ENCODE measurements at regions not wholly inside any gene's neighbourhood (a gene's known extent, or its start where the extent isn't known, plus 50 kb on each side); places are given as distances from the start of the nearest gene placed in this dataset.
"Not testable (repeated sequence)": the region's sequence is repeated elsewhere in the genome, so short reads cannot be mapped to it uniquely, and the experiment has no call there.

DNA sequence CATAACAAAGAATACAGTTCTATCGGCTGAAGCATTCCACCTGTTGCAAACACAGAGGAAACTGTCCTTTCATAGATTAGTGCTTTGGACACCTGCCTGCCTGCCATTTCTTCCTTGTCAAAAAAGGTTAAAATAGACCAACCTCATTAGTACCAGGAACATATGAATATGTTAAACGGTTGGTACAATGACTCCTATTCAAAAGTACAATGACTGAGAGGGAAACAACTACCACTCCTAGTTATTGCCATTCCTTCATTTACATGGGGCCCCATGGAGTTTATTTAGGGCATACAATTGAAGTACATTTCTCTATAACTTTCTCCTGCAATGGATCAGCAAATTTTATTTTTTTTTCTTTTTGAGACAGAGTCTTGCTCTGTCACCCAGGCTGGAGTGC, 77.4 kb upstream of the PIP5K1B start:
- H3K27ac ChIP-seq (ENCODE audit: low read depth, low read length): no peak overlapping the region
- Mint-ChIP-seq H3K36me3 (no peaks in the 10 kb centered on the region), H3K4me3 (no peak overlapping the region), H3K27me3 (peaks cover 9 to 11% of the 10 kb centered on the region in 2 donors), H3K27ac (no peak overlapping the region), H3K4me1 (no peaks in the 10 kb centered on the region), H3K9me3 (no peaks in the 10 kb centered on the region)
- CTCF ChIA-PET (ENCODE audit: partially characterized antibody): no interaction called here
- no peaks in the 10 kb centered on the region for H3K36me3 ChIP-seq (ENCODE audit: insufficient read depth, low read length)
- H3K9me3 ChIP-seq (ENCODE audit: control insufficient read depth in 1 of 2, low read length in 2 of 2): no peaks in the 10 kb centered on the region
- no peaks in the 10 kb centered on the region for H3K4me1 ChIP-seq (ENCODE audit: insufficient read depth, low read length)
- POLR2A ChIA-PET (ENCODE audit: partially characterized antibody): no interaction called here
- no peak for DNase-seq
- no peaks in the 10 kb centered on the region for H3K27me3 ChIP-seq (ENCODE audit: insufficient read depth, low read length)
- no peak overlapping the region for H3K4me3 ChIP-seq (ENCODE audit: low read length in 2 of 2)
- intact Hi-C loops (cut with micrococcal nuclease): no loop called here

DNA sequence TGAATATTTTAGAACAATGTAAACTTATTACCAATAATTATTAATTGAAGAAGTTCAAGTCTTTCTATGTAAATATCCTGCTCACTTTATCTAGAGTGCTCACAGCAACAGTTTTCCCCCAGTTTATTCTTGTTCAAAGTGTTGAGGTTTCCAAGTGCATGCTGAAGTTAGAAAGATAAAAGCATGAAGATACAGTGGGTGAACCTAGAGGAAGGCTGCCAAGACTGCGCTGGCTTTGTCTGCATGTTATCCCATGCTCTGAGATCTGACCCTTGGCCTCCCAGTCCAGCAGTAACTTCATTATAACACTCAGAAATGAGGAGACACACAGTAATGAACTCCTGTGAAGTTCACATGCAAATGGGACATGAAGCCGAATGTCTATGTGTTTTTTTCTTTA, 76.0 kb upstream of the PIP5K1B start:
- ChIA-PET POLR2A (ENCODE audit: partially characterized antibody) (no interaction called here), CTCF (ENCODE audit: partially characterized antibody) (no interaction called here)
- Histone ChIP-seq H3K27ac (ENCODE audit: low read depth, low read length) (no peak overlapping the region), H3K36me3 (ENCODE audit: insufficient read depth, low read length) (no peaks in the 10 kb centered on the region), H3K4me1 (ENCODE audit: insufficient read depth, low read length) (no peaks in the 10 kb centered on the region), H3K4me3 (ENCODE audit: low read length in 2 of 2) (no peak overlapping the region), H3K9me3 (ENCODE audit: control insufficient read depth in 1 of 2, low read length in 2 of 2) (no peaks in the 10 kb centered on the region), H3K27me3 (ENCODE audit: insufficient read depth, low read length) (no peaks in the 10 kb centered on the region)
- H3K27me3 Mint-ChIP-seq: peaks cover 5 to 7% of the 10 kb centered on the region in 2 donors
- intact Hi-C loops (cut with micrococcal nuclease): no loop called here
- no peaks in the 10 kb centered on the region for H3K4me1 Mint-ChIP-seq
- DNase-seq: no peak
- no peaks in the 10 kb centered on the region for H3K9me3 Mint-ChIP-seq
- H3K36me3 Mint-ChIP-seq: no peaks in the 10 kb centered on the region
- H3K4me3 Mint-ChIP-seq: no peak overlapping the region
- no peak overlapping the region for H3K27ac Mint-ChIP-seq

- ChIA-PET CTCF (ENCODE audit: partially characterized antibody) (no interaction called here), POLR2A (ENCODE audit: partially characterized antibody) (no interaction called here)
- peaks cover 2 to 9% of the 10 kb centered on the region in 2 donors for H3K27me3 Mint-ChIP-seq
These were observed 73.2 kb upstream of the PIP5K1B start for GRCh38 chr9:68631811-68632210.

GRCh38 chr9:68637020-68637419, 68.0 kb upstream of the PIP5K1B start:
- no peaks in the 10 kb centered on the region for H3K9me3 Mint-ChIP-seq
- H3K27ac Mint-ChIP-seq: no peak overlapping the region
- Histone ChIP-seq H3K9me3 (ENCODE audit: control insufficient read depth in 1 of 2, low read length in 2 of 2) (no peaks in the 10 kb centered on the region), H3K27ac (ENCODE audit: low read depth, low read length) (no peak overlapping the region), H3K4me3 (ENCODE audit: low read length in 2 of 2) (no peak overlapping the region), H3K36me3 (ENCODE audit: insufficient read depth, low read length) (no peaks in the 10 kb centered on the region), H3K4me1 (ENCODE audit: insufficient read depth, low read length) (no peaks in the 10 kb centered on the region), H3K27me3 (ENCODE audit: insufficient read depth, low read length) (no peaks in the 10 kb centered on the region)
- ChIA-PET CTCF (ENCODE audit: partially characterized antibody) (interaction anchor here (0.7 kb wide), 1 partner anchor 655 kb away, joined by 3 read pairs; no protein-coding TSS in a partner anchor), POLR2A (ENCODE audit: partially characterized antibody) (no interaction called here)
- peaks cover 0 to 6% of the 10 kb centered on the region in 2 donors for H3K27me3 Mint-ChIP-seq
- H3K4me3 Mint-ChIP-seq: no peak overlapping the region
- H3K4me1 Mint-ChIP-seq: no peaks in the 10 kb centered on the region
- H3K36me3 Mint-ChIP-seq: no peaks in the 10 kb centered on the region
- intact Hi-C loops (cut with micrococcal nuclease): no loop called here
- DNase-seq: no peak

More at GRCh38 chr9:68631811-68632210, 73.2 kb upstream of the PIP5K1B start:
- no peaks in the 10 kb centered on the region for H3K9me3 ChIP-seq (ENCODE audit: control insufficient read depth in 1 of 2, low read length in 2 of 2)
- no peaks in the 10 kb centered on the region for H3K4me1 ChIP-seq (ENCODE audit: insufficient read depth, low read length)
- H3K4me3 ChIP-seq (ENCODE audit: low read length in 2 of 2): no peak overlapping the region
- no peak overlapping the region for H3K27ac ChIP-seq (ENCODE audit: low read depth, low read length)
- H3K36me3 Mint-ChIP-seq: no peaks in the 10 kb centered on the region
- H3K36me3 ChIP-seq (ENCODE audit: insufficient read depth, low read length): no peaks in the 10 kb centered on the region
- H3K4me1 Mint-ChIP-seq: no peaks in the 10 kb centered on the region
- no peaks in the 10 kb centered on the region for H3K9me3 Mint-ChIP-seq
- intact Hi-C loops (cut with micrococcal nuclease): no loop called here
- H3K27me3 ChIP-seq (ENCODE audit: insufficient read depth, low read length): no peaks in the 10 kb centered on the region
- no peak overlapping the region for H3K27ac Mint-ChIP-seq
- H3K4me3 Mint-ChIP-seq: no peak overlapping the region
- no peak for DNase-seq

DNA sequence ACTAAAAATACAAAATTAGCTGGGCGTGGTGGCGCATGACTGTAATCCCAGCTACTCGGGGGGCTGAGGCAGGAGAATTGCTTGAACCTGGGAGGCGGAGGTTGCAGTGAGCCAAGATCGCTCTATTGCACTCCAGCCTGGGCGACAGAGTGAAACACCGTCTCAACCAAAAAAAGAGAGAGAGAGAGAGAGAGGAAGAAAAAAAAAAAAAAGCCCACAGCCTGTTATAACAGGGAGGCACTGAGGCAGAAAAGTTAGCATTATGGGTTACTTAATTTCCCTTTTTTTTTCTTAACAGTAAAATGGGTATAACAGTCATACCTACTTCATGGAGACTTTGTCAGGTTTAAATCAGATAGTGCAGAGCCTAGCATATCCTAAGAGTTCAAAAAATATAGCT, 65.8 kb upstream of the PIP5K1B start:
- POLR2A ChIA-PET (ENCODE audit: partially characterized antibody); H3K4me1 ChIP-seq (ENCODE audit: insufficient read depth, low read length); H3K4me3 Mint-ChIP-seq; CTCF ChIA-PET (ENCODE audit: partially characterized antibody); H3K27ac ChIP-seq (ENCODE audit: low read depth, low read length); H3K4me1 Mint-ChIP-seq; intact Hi-C loops (cut with micrococcal nuclease); H3K27me3 Mint-ChIP-seq; H3K4me3 ChIP-seq (ENCODE audit: low read length in 2 of 2); H3K9me3 Mint-ChIP-seq; H3K27ac Mint-ChIP-seq; H3K36me3 ChIP-seq (ENCODE audit: insufficient read depth, low read length); H3K27me3 ChIP-seq (ENCODE audit: insufficient read depth, low read length); H3K9me3 ChIP-seq (ENCODE audit: control insufficient read depth in 1 of 2, low read length in 2 of 2); DNase-seq; H3K36me3 Mint-ChIP-seq: not testable (repeated sequence)

GRCh38 chr9:68640421-68641089, 64.5 kb upstream of the PIP5K1B start:
- Mint-ChIP-seq H3K36me3 (no peaks in the 10 kb centered on the region), H3K4me1 (peaks cover 0 to 3% (median 0%) of the 10 kb centered on the region in 4 donors), H3K27ac (no peak overlapping the region), H3K4me3 (no peak overlapping the region), H3K9me3 (no peaks in the 10 kb centered on the region), H3K27me3 (peaks cover 3 to 6% of the 10 kb centered on the region in 2 donors)
- CTCF ChIA-PET (ENCODE audit: partially characterized antibody): no interaction called here
- intact Hi-C loops (cut with micrococcal nuclease): no loop called here
- Histone ChIP-seq H3K27me3 (ENCODE audit: insufficient read depth, low read length) (no peaks in the 10 kb centered on the region), H3K36me3 (ENCODE audit: insufficient read depth, low read length) (no peaks in the 10 kb centered on the region), H3K4me1 (ENCODE audit: insufficient read depth, low read length) (no peaks in the 10 kb centered on the region), H3K27ac (ENCODE audit: low read depth, low read length) (no peak overlapping the region), H3K4me3 (ENCODE audit: low read length in 2 of 2) (no peak overlapping the region), H3K9me3 (ENCODE audit: control insufficient read depth in 1 of 2, low read length in 2 of 2) (no peaks in the 10 kb centered on the region)
- DNase-seq: no peak
- POLR2A ChIA-PET (ENCODE audit: partially characterized antibody): no interaction called here

DNA sequence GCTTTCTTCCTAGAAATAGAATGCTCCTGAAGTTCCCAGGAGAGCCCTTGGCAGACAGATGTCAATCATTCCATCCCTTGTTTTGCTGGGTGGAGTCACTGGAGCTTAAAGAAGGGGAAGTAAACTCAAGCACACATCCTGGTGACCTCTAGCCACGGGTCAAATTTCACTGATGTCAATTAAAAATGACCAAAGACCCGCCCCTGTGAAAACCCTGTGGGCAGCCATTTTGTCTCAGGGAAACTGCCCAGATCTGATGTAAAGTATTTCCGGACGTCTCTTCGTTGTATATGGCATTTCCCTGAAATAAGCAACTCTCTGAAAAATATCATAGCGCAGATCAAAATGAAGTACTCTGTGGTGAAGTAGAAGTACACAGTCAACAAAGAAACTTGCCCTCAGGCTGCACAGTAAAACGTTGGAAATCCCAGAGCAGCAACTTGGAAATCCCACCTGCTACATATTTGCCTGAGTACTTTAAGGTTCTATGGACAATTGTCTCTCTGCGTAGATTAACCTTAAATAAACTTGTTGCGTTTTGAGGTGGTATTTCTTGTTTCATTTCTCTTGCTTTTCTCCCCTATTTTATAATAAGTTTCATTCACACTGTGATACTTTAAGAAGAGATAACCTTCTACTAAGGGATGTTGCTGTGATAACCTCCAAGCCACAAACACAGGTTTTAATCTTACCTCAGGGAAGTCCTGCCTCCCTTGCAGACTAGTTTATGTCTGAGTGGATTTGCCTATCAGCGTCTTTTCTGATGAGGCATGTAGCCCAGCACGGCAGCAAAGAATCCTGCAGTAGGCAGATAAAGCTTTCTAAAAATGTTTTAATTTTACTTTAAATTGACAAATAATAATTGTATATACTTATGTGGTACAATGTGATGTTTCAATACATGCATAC, 60.9 kb upstream of the PIP5K1B start:
- no peak for DNase-seq
- Histone ChIP-seq H3K4me1 (ENCODE audit: insufficient read depth, low read length) (no peaks in the 10 kb centered on the region), H3K9me3 (ENCODE audit: control insufficient read depth in 1 of 2, low read length in 2 of 2) (no peaks in the 10 kb centered on the region), H3K4me3 (ENCODE audit: low read length in 2 of 2) (no peak overlapping the region), H3K27ac (ENCODE audit: low read depth, low read length) (no peak overlapping the region), H3K27me3 (ENCODE audit: insufficient read depth, low read length) (no peaks in the 10 kb centered on the region), H3K36me3 (ENCODE audit: insufficient read depth, low read length) (no peaks in the 10 kb centered on the region)
- POLR2A ChIA-PET (ENCODE audit: partially characterized antibody): no interaction called here
- Mint-ChIP-seq H3K27ac (no peak overlapping the region), H3K4me3 (no peak overlapping the region), H3K27me3 (peaks cover 3 to 5% of the 10 kb centered on the region in 2 donors), H3K4me1 (peaks cover 0 to 3% (median 0%) of the 10 kb centered on the region in 4 donors), H3K36me3 (no peaks in the 10 kb centered on the region), H3K9me3 (no peaks in the 10 kb centered on the region)
- CTCF ChIA-PET (ENCODE audit: partially characterized antibody): no interaction called here
- intact Hi-C loops (cut with micrococcal nuclease): no loop called here

All from CD4-positive, alpha-beta memory T cell (primary cell).